ENCODE measurements at regions not wholly inside any gene's neighbourhood (a gene's known extent, or its start where the extent isn't known, plus 50 kb on each side); places are given as distances from the start of the nearest gene placed in this dataset.

GRCh38 chr2:107584577-107584976, 242.1 kb upstream of the RGPD4 start:
- Histone ChIP-seq H3K4me3 (ENCODE audit: low read length) (no peak overlapping the region), H3K9me2 (replicated peaks; ENCODE audit: control insufficient read depth, low read length) (no peaks in the 10 kb centered on the region), H3K79me2 (ENCODE audit: control insufficient read depth, low read length) (no peaks in the 10 kb centered on the region), H3K9me3 (ENCODE audit: control insufficient read depth, insufficient read depth, low read length) (no peaks in the 10 kb centered on the region), H4K20me1 (ENCODE audit: control insufficient read depth, insufficient read depth, low read depth, low read length) (no peaks in the 10 kb centered on the region), H3K27me3 (ENCODE audit: control insufficient read depth, low read length) (no peaks in the 10 kb centered on the region), H3K4me1 (ENCODE audit: control insufficient read depth, low read length) (no peaks in the 10 kb centered on the region), H3K4me2 (ENCODE audit: low read length) (no peak overlapping the region), H3K27ac (ENCODE audit: low read depth, low read length) (no peak overlapping the region), H3F3A (ENCODE audit: control insufficient read depth, insufficient read depth) (no peaks in the 10 kb centered on the region), H3K36me3 (ENCODE audit: control insufficient read depth, low read length) (no peaks in the 10 kb centered on the region)
- TF ChIP-seq CTCF (IDR thresholded peaks at IDR 0.05; ENCODE audit: low read depth, low read length, poor library complexity, severe bottlenecking), result no peak
- TF ChIP-seq EZH2phosphoT487 (IDR thresholded peaks at IDR 0.05; ENCODE audit: borderline replicate concordance, low read length), result no peak

- H3K27ac ChIP-seq (ENCODE audit: low read depth, low read length), result no peak overlapping the region
- no peaks in the 10 kb centered on the region for H3K4me1 ChIP-seq (ENCODE audit: control insufficient read depth, low read length)
- no peaks in the 10 kb centered on the region for H3K9me3 ChIP-seq (ENCODE audit: control insufficient read depth, insufficient read depth, low read length)
- no peaks in the 10 kb centered on the region for H3K27me3 ChIP-seq (ENCODE audit: control insufficient read depth, low read length)
- no peak overlapping the region for H3K4me3 ChIP-seq (ENCODE audit: low read length)
- no peaks in the 10 kb centered on the region for H3K79me2 ChIP-seq (ENCODE audit: control insufficient read depth, low read length)
- H4K20me1 ChIP-seq (ENCODE audit: control insufficient read depth, insufficient read depth, low read depth, low read length), result no peaks in the 10 kb centered on the region
- H3K36me3 ChIP-seq (ENCODE audit: control insufficient read depth, low read length), result no peaks in the 10 kb centered on the region
- H3K9me2 ChIP-seq (replicated peaks; ENCODE audit: control insufficient read depth, low read length), result no peaks in the 10 kb centered on the region
- H3F3A ChIP-seq (ENCODE audit: control insufficient read depth, insufficient read depth), result no peaks in the 10 kb centered on the region
- no peak for TF ChIP-seq CTCF (IDR thresholded peaks at IDR 0.05; ENCODE audit: low read depth, low read length, poor library complexity, severe bottlenecking)
- TF ChIP-seq EZH2phosphoT487 (IDR thresholded peaks at IDR 0.05; ENCODE audit: borderline replicate concordance, low read length), result no peak
- H3K4me2 ChIP-seq (ENCODE audit: low read length), result no peak overlapping the region
Observed at GRCh38 chr2:107585851-107586250, 240.8 kb upstream of the RGPD4 start.

GRCh38 chr2:107588181-107588580, 238.5 kb upstream of the RGPD4 start:
- no peaks in the 10 kb centered on the region for H3K4me1 ChIP-seq (ENCODE audit: control insufficient read depth, low read length)
- no peaks in the 10 kb centered on the region for H3K9me3 ChIP-seq (ENCODE audit: control insufficient read depth, insufficient read depth, low read length)
- no peaks in the 10 kb centered on the region for H4K20me1 ChIP-seq (ENCODE audit: control insufficient read depth, insufficient read depth, low read depth, low read length)
- H3K79me2 ChIP-seq (ENCODE audit: control insufficient read depth, low read length), result no peaks in the 10 kb centered on the region
- no peaks in the 10 kb centered on the region for H3F3A ChIP-seq (ENCODE audit: control insufficient read depth, insufficient read depth)
- TF ChIP-seq EZH2phosphoT487 (IDR thresholded peaks at IDR 0.05; ENCODE audit: borderline replicate concordance, low read length) (no peak), CTCF (IDR thresholded peaks at IDR 0.05; ENCODE audit: low read depth, low read length, poor library complexity, severe bottlenecking) (no peak)
- H3K36me3 ChIP-seq (ENCODE audit: control insufficient read depth, low read length), result no peaks in the 10 kb centered on the region
- no peak overlapping the region for H3K4me3 ChIP-seq (ENCODE audit: low read length)
- no peaks in the 10 kb centered on the region for H3K27me3 ChIP-seq (ENCODE audit: control insufficient read depth, low read length)
- H3K9me2 ChIP-seq (replicated peaks; ENCODE audit: control insufficient read depth, low read length), result no peaks in the 10 kb centered on the region
- H3K4me2 ChIP-seq (ENCODE audit: low read length), result no peak overlapping the region
- no peak overlapping the region for H3K27ac ChIP-seq (ENCODE audit: low read depth, low read length)

- Histone ChIP-seq H3K9me3 (ENCODE audit: control insufficient read depth, insufficient read depth, low read length) (no peaks in the 10 kb centered on the region), H4K20me1 (ENCODE audit: control insufficient read depth, insufficient read depth, low read depth, low read length) (no peaks in the 10 kb centered on the region), H3K36me3 (ENCODE audit: control insufficient read depth, low read length) (no peaks in the 10 kb centered on the region), H3K4me3 (ENCODE audit: low read length) (no peak overlapping the region), H3K4me2 (ENCODE audit: low read length) (no peak overlapping the region), H3K27ac (ENCODE audit: low read depth, low read length) (no peak overlapping the region), H3K27me3 (ENCODE audit: control insufficient read depth, low read length) (no peaks in the 10 kb centered on the region), H3K9me2 (replicated peaks; ENCODE audit: control insufficient read depth, low read length) (no peaks in the 10 kb centered on the region), H3K4me1 (ENCODE audit: control insufficient read depth, low read length) (no peaks in the 10 kb centered on the region), H3F3A (ENCODE audit: control insufficient read depth, insufficient read depth) (no peaks in the 10 kb centered on the region), H3K79me2 (ENCODE audit: control insufficient read depth, low read length) (no peaks in the 10 kb centered on the region)
- TF ChIP-seq CTCF (IDR thresholded peaks at IDR 0.05; ENCODE audit: low read depth, low read length, poor library complexity, severe bottlenecking), result no peak
- no peak for TF ChIP-seq EZH2phosphoT487 (IDR thresholded peaks at IDR 0.05; ENCODE audit: borderline replicate concordance, low read length)
Observed at GRCh38 chr2:107589079-107589491, 237.6 kb upstream of the RGPD4 start.
